B cell (primary cell): ENCODE measurements at regions not wholly inside any gene's neighbourhood (a gene's known extent, or its start where the extent isn't known, plus 50 kb on each side); places are given as distances from the start of the nearest gene placed in this dataset.

Source experiments
- ATAC-seq: fragments of 200-7000 bp; cut with Tn5 transposase; one replicate; pipeline ENCODE4 v1.10.0; 2021; ENCODE audit warnings: low read depth, mild to moderate bottlenecking, moderate number of reproducible peaks, moderate library complexity
- CTCF ChIA-PET: fragments of 350-600 bp; sonication (Branson Sonifier 250); formaldehyde crosslinking; loops from one replicate; lab custom pipeline; 2021; ENCODE audit warnings: antibody characterized with exemption, inconsistent platforms; lab: Charles Lee
- POLR2A ChIA-PET: fragments of 350-600 bp; sonication (Branson Sonifier 250); formaldehyde crosslinking; loops from one replicate; lab custom pipeline; 2021; ENCODE audit warnings: antibody characterized with exemption; lab: Charles Lee
- DNase-seq: peaks from one replicate; pipeline ENCODE4 v3.0.0; 2013
- H2AFZ ChIP-seq: 2 replicates; pipeline ENCODE4 v1.6.1; 2012; ENCODE audit warnings: mild to moderate bottlenecking, low read depth, low read length; ENCODE audit not compliant: insufficient read depth, poor library complexity, severe bottlenecking
- H3K27ac ChIP-seq, 2 donors: 1 replicate in 1 of 2; 2 replicates in 1 of 2; pipeline ENCODE4 v1.5.1; 2012 to 2013; ENCODE audit warnings: low read length in 2 of 2, mild to moderate bottlenecking in 2 of 2, moderate library complexity in 1 of 2
- H3K27me3 ChIP-seq, 4 experiments: fragments of 200-600 bp in 1 of 4; sonication (generic) in 1 of 4; replicated peaks in 1 of 4; 1 replicate in 2 of 4; 2 replicates in 2 of 4; pipeline versions ENCODE4 v1.6.1 to v1.7.0; 2013 to 2016; ENCODE audit warnings: low read length in 3 of 4, mild to moderate bottlenecking in 2 of 4, mixed read lengths in 1 of 4, moderate library complexity in 1 of 4; ENCODE audit not compliant: insufficient read depth in 4 of 4, control insufficient read depth in 3 of 4; ENCODE audit errors: control extremely low read depth in 1 of 4
- H3K36me3 ChIP-seq, 2 experiments: replicated peaks in 1 of 2; 1 replicate in 1 of 2; 2 replicates in 1 of 2; pipeline versions ENCODE4 v1.6.1 to v1.7.1; 2013; ENCODE audit warnings: low read length in 1 of 2; ENCODE audit not compliant: insufficient read depth in 2 of 2, control insufficient read depth in 1 of 2; ENCODE audit errors: control extremely low read depth in 1 of 2, extremely low read depth in 1 of 2
- H3K4me1 ChIP-seq, 2 donors: fragments of 200-600 bp in 1 of 2; sonication (generic) in 1 of 2; 1 replicate in 1 of 2; 2 replicates in 1 of 2; pipeline versions ENCODE4 v1.5.1 to v1.6.1; 2013 to 2017; ENCODE audit warnings: low read length in 2 of 2; ENCODE audit not compliant: control insufficient read depth in 2 of 2, insufficient read depth in 2 of 2
- H3K4me2 ChIP-seq: replicated peaks from 2 replicates; pipeline ENCODE3; 2012; ENCODE audit warnings: mild to moderate bottlenecking, low read depth, low read length; ENCODE audit not compliant: poor library complexity, severe bottlenecking
- H3K4me3 ChIP-seq, 5 experiments: fragments of 200-600 bp in 1 of 5; sonication (generic) in 1 of 5; 1 replicate in 3 of 5; 2 replicates in 2 of 5; pipeline versions ENCODE4 v1.5.1 to v1.7.0; 2011 to 2016; ENCODE audit warnings: low read length in 4 of 5, mild to moderate bottlenecking in 4 of 5, low read depth in 2 of 5, control low read depth in 1 of 5, moderate library complexity in 1 of 5; ENCODE audit not compliant: insufficient read depth in 1 of 5; ENCODE audit errors: control extremely low read depth in 1 of 5, extremely low read depth in 1 of 5
- H3K79me2 ChIP-seq: fragments of 200-600 bp; sonication (generic); one replicate; pipeline ENCODE4 v1.6.0; 2016; ENCODE audit warnings: low read length; ENCODE audit not compliant: control insufficient read depth, insufficient read depth
- H3K9ac ChIP-seq: fragments of 200-600 bp; sonication (generic); 2 replicates; pipeline ENCODE4 v1.6.1; 2017; ENCODE audit warnings: mild to moderate bottlenecking, low read length, moderate library complexity
- H3K9me3 ChIP-seq, 3 donors: one replicate each; pipeline versions ENCODE4 v1.6.1 to v1.7.1; 2013; ENCODE audit warnings: low read length in 2 of 3; ENCODE audit not compliant: control insufficient read depth in 2 of 3, insufficient read depth in 1 of 3; ENCODE audit errors: control extremely low read depth in 1 of 3
- H4K20me1 ChIP-seq: 2 replicates; pipeline ENCODE4 v1.6.0; 2012; ENCODE audit warnings: mild to moderate bottlenecking, low read length; ENCODE audit not compliant: insufficient read depth, control insufficient read depth, poor library complexity, severe bottlenecking
- H3K27ac Mint-ChIP-seq: one replicate; pipeline ENCODE4 v1.8.0; 2021; ENCODE audit warnings: mixed read lengths
- H3K27me3 Mint-ChIP-seq: one replicate; pipeline ENCODE4 v1.8.0; 2021; ENCODE audit warnings: mixed read lengths
- H3K4me1 Mint-ChIP-seq: one replicate; pipeline ENCODE4 v1.8.0; 2021; ENCODE audit warnings: mixed read lengths
- H3K4me3 Mint-ChIP-seq: one replicate; pipeline ENCODE4 v1.8.0; 2021; ENCODE audit warnings: mixed read lengths
- H3K9me3 Mint-ChIP-seq: one replicate; pipeline ENCODE4 v1.8.0; 2022; ENCODE audit warnings: mixed read lengths; ENCODE audit not compliant: insufficient read depth
- CTCF ChIP-seq: fragments of 200-600 bp; IDR thresholded peaks from one replicate; pipeline ENCODE4 v1.8.0; 2022; ENCODE audit warnings: antibody characterized with exemption, mild to moderate bottlenecking
- EZH2 ChIP-seq: IDR thresholded peaks from 2 replicates; pipeline ENCODE4 v1.6.1; 2012; ENCODE audit warnings: borderline replicate concordance, low read depth, mild to moderate bottlenecking, moderate library complexity, low read length; ENCODE audit not compliant: insufficient read depth, poor library complexity, severe bottlenecking
- WGBS: methylation state at CpG from one replicate; pipeline ENCODE4 v1.1.5; 2013; ENCODE audit warnings: missing lambda C conversion rate; ENCODE audit not compliant: insufficient coverage; 5-methylcytosine and 5-hydroxymethylcytosine counted together
- intact Hi-C: fragments of 100-400 bp; cut with micrococcal nuclease; formaldehyde crosslinking; loops from one replicate; pipeline ENCODE4 v1.10.0; 2022

GRCh38 chr5:145226726-145227125 is 608.4 kb downstream of the PRELID2 start:
- no peak overlapping the region for H3K4me3 ChIP-seq
- no peaks in the 10 kb centered on the region for H3K27me3 ChIP-seq
- intact Hi-C loops = no loop called here
- 83% methylated on average over 1 of the region's 3 CpGs for WGBS
- no peak overlapping the region for H3K9ac ChIP-seq
- DNase-seq (no peak), ATAC-seq (no peak)
- no peaks in the 10 kb centered on the region for H3K36me3 ChIP-seq
- H3K9me3 ChIP-seq = no peaks in the 10 kb centered on the region
- no peak overlapping the region for H3K27ac Mint-ChIP-seq
- no peaks in the 10 kb centered on the region for H3K4me1 ChIP-seq
- no peaks in the 10 kb centered on the region for H3K4me1 Mint-ChIP-seq
- TF ChIP-seq EZH2 (no peak), CTCF (no peak)
- POLR2A ChIA-PET = no interaction called here
- no peaks in the 10 kb centered on the region for H3K27me3 Mint-ChIP-seq
- H2AFZ ChIP-seq = no peak overlapping the region
- no peaks in the 10 kb centered on the region for H3K9me3 Mint-ChIP-seq
- H3K79me2 ChIP-seq = no peaks in the 10 kb centered on the region
- no peak overlapping the region for H3K4me3 Mint-ChIP-seq
- no peaks in the 10 kb centered on the region for H4K20me1 ChIP-seq
- H3K27ac ChIP-seq = no peak overlapping the region
- H3K4me2 ChIP-seq = no peak overlapping the region
- CTCF ChIA-PET = no interaction called here

- H3K4me2 ChIP-seq = no peak overlapping the region
- no peaks in the 10 kb centered on the region for H3K36me3 ChIP-seq
- H3K79me2 ChIP-seq = no peaks in the 10 kb centered on the region
- no peak overlapping the region for H2AFZ ChIP-seq
- H3K27ac ChIP-seq = no peak overlapping the region
- H3K27me3 ChIP-seq = no peaks in the 10 kb centered on the region
- H3K9ac ChIP-seq = no peak overlapping the region
- TF ChIP-seq EZH2 = no peak
- no peak for TF ChIP-seq CTCF
- H3K9me3 ChIP-seq = no peaks in the 10 kb centered on the region
- Mint-ChIP-seq H3K27me3 (no peaks in the 10 kb centered on the region), H3K9me3 (no peaks in the 10 kb centered on the region), H3K27ac (no peak overlapping the region), H3K4me1 (no peaks in the 10 kb centered on the region), H3K4me3 (no peak overlapping the region)
- no peaks in the 10 kb centered on the region for H3K4me1 ChIP-seq
- ChIA-PET POLR2A (no interaction called here), CTCF (no interaction called here)
- ATAC-seq (no peak), DNase-seq (no peak)
- H4K20me1 ChIP-seq = no peaks in the 10 kb centered on the region
- intact Hi-C loops = no loop called here
- no peak overlapping the region for H3K4me3 ChIP-seq
- WGBS = 100% methylated on average over 1 of the region's 1 CpG
Measured at GRCh38 chr5:145225529-145225928, 609.6 kb downstream of the PRELID2 start.
